CD4-positive, CD25-positive, alpha-beta regulatory T cell (primary cell): ENCODE measurements at regions not wholly inside any gene's neighbourhood (a gene's known extent, or its start where the extent isn't known, plus 50 kb on each side); places are given as distances from the start of the nearest gene placed in this dataset.

ENCODE experiments used
- ATAC-seq, 2 donors: fragments of 150-1000 bp; cut with Tn5 transposase; one replicate each; pipeline ENCODE4 v1.10.0; 2021; ENCODE audit warnings: low read depth in 2 of 2, moderate number of reproducible peaks in 2 of 2, moderate library complexity in 1 of 2
- DNase-seq, 3 donors: peaks; one replicate each; pipeline versions ENCODE4 v3.0.0 to v3.0.0-alpha.2; 2012 to 2022; ENCODE audit warnings: mixed read lengths in 1 of 3
- H3K27ac ChIP-seq: one replicate; pipeline ENCODE4 v1.7.0; 2013; ENCODE audit warnings: mild to moderate bottlenecking, low read length; ENCODE audit not compliant: insufficient read depth, poor library complexity, severe bottlenecking
- H3K27me3 ChIP-seq: one replicate; pipeline ENCODE4 v1.7.0; 2013; ENCODE audit warnings: low read length; ENCODE audit not compliant: control insufficient read depth, insufficient read depth
- H3K36me3 ChIP-seq: one replicate; pipeline ENCODE4 v1.7.0; 2013; ENCODE audit warnings: mild to moderate bottlenecking, low read length, moderate library complexity; ENCODE audit not compliant: control insufficient read depth, insufficient read depth
- H3K4me1 ChIP-seq: 2 replicates; pipeline ENCODE4 v1.7.0; 2013; ENCODE audit warnings: mild to moderate bottlenecking, low read length; ENCODE audit not compliant: insufficient read depth, control insufficient read depth, poor library complexity, severe bottlenecking
- H3K4me3 ChIP-seq: one replicate; pipeline ENCODE4 v1.7.0; 2013; ENCODE audit warnings: low read depth, mild to moderate bottlenecking, low read length, moderate library complexity
- H3K9me3 ChIP-seq, 2 experiments: 1 replicate in 1 of 2; 2 replicates in 1 of 2; pipeline ENCODE4 v1.7.0; 2013; ENCODE audit warnings: low read length in 2 of 2, mild to moderate bottlenecking in 1 of 2, moderate library complexity in 1 of 2; ENCODE audit not compliant: control insufficient read depth in 2 of 2
- H3K27ac Mint-ChIP-seq, 3 donors: one replicate each; pipeline ENCODE4 v1.8.0; 2020 to 2022; ENCODE audit warnings: mild to moderate bottlenecking in 3 of 3, mixed read lengths in 3 of 3, moderate library complexity in 2 of 3
- H3K27me3 Mint-ChIP-seq: one replicate; pipeline ENCODE4 v1.8.0; 2022; ENCODE audit warnings: mild to moderate bottlenecking, mixed read lengths
- H3K36me3 Mint-ChIP-seq: one replicate; pipeline ENCODE4 v1.8.0; 2020; ENCODE audit warnings: mixed read lengths
- H3K4me1 Mint-ChIP-seq, 4 donors: one replicate each; pipeline ENCODE4 v1.8.0; 2020 to 2022; ENCODE audit warnings: mixed read lengths in 4 of 4, mild to moderate bottlenecking in 1 of 4
- H3K4me3 Mint-ChIP-seq, 4 donors: one replicate each; pipeline ENCODE4 v1.8.0; 2020 to 2022; ENCODE audit warnings: mild to moderate bottlenecking in 4 of 4, mixed read lengths in 4 of 4, moderate library complexity in 3 of 4
- H3K9me3 Mint-ChIP-seq, 7 donors: one replicate each; pipeline ENCODE4 v1.8.0; 2020 to 2022; ENCODE audit warnings: mixed read lengths in 7 of 7, mild to moderate bottlenecking in 3 of 7, moderate library complexity in 2 of 7

DNA sequence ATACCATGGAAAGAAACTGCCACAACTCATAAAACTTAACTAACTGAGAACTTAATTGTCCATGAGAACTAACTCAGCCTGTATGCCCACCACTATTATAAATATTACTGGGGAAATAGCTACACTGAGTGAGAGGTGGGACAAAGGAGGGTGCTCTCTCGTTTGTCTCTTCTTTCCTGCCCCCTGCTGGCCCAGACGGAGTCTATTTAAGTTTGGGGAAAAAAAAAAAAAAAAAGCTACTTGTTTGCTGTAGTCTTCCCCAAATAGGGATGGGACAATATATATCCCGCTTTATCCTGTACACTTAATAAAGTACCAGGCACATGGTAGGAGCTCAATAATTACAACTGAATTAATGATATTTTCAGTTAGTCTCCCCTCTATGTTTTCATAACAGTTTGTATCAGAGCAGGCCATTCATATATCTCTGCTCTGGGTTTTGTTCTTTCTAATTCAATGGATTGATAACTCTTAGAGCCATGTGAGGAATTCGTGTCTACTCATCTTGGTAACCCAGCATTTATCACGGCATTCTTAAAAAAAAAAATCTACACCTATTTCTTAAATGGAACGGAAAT is 647.6 kb upstream of the PKDCC start:
- ATAC-seq (no peak), DNase-seq (peak in 1 of 3 donors; percentile 16)
- peaks cover 0 to 9% (median 5%) of the 10 kb centered on the region in 7 donors for H3K9me3 Mint-ChIP-seq
- H3K9me3 ChIP-seq = no peaks in the 10 kb centered on the region
- H3K36me3 ChIP-seq = no peaks in the 10 kb centered on the region
- no peak overlapping the region for H3K27ac ChIP-seq
- no peaks in the 10 kb centered on the region for H3K4me1 ChIP-seq
- H3K27ac Mint-ChIP-seq = no peak overlapping the region
- H3K27me3 Mint-ChIP-seq = no peaks in the 10 kb centered on the region
- H3K36me3 Mint-ChIP-seq = no peaks in the 10 kb centered on the region
- no peak overlapping the region for H3K4me3 Mint-ChIP-seq
- H3K4me3 ChIP-seq = no peak overlapping the region
- H3K27me3 ChIP-seq = no peaks in the 10 kb centered on the region
- no peaks in the 10 kb centered on the region for H3K4me1 Mint-ChIP-seq

DNA sequence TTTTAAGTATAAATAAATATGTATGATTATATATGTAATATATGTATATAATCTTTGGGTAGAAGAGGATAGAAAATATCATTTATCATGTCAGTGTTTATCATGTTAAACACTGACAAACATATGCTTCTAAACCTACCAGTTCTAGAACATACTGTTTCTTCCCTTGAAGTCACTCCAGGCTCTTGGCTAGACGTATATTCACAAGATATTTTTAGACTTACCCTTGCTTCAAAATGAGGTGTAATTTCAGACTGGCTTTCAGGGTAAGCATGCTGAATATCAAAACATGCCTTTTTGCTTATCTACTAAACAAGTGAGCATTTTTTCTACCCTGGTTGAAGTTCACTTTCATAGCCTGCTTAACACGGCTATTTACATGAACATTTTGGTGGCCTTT is 642.4 kb upstream of the PKDCC start:
- no peaks in the 10 kb centered on the region for H3K27me3 Mint-ChIP-seq
- H3K4me1 ChIP-seq = no peaks in the 10 kb centered on the region
- no peaks in the 10 kb centered on the region for H3K4me1 Mint-ChIP-seq
- H3K9me3 Mint-ChIP-seq = peaks cover 0 to 2% (median 0%) of the 10 kb centered on the region in 7 donors
- H3K4me3 ChIP-seq = no peak overlapping the region
- no peaks in the 10 kb centered on the region for H3K36me3 ChIP-seq
- H3K36me3 Mint-ChIP-seq = no peaks in the 10 kb centered on the region
- H3K9me3 ChIP-seq = no peaks in the 10 kb centered on the region
- no peaks in the 10 kb centered on the region for H3K27me3 ChIP-seq
- H3K27ac ChIP-seq = no peak overlapping the region
- ATAC-seq (no peak), DNase-seq (no peak)
- H3K27ac Mint-ChIP-seq = no peak overlapping the region
- H3K4me3 Mint-ChIP-seq = no peak overlapping the region

DNA sequence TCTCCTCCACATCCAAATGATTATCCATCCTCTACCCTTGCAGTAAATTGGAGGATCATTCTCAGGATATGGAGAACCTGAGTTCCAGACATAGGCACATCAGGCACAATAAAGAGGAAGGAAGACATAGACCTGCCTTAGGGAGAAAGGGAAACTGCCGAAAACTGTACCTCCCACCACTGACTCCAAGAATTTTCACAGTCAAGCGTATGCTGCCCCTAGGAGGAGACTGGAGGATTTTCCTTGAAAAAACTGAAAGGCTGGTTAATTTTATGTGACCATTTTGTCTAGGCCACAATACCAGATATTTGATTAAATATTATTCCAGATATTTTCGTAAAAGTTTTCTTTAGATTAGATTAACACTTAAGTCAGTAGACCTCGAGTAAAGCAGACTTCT is 638.5 kb upstream of the PKDCC start:
- Mint-ChIP-seq H3K4me3 (no peak overlapping the region), H3K36me3 (no peaks in the 10 kb centered on the region), H3K4me1 (peaks cover 0 to 4% (median 0%) of the 10 kb centered on the region in 4 donors), H3K9me3 (peaks cover 0 to 2% (median 0%) of the 10 kb centered on the region in 7 donors), H3K27ac (no peak overlapping the region), H3K27me3 (no peaks in the 10 kb centered on the region)
- no peaks in the 10 kb centered on the region for H3K36me3 ChIP-seq
- no peak overlapping the region for H3K27ac ChIP-seq
- no peak overlapping the region for H3K4me3 ChIP-seq
- H3K27me3 ChIP-seq = no peaks in the 10 kb centered on the region
- H3K9me3 ChIP-seq = no peaks in the 10 kb centered on the region
- DNase-seq = no peak
- H3K4me1 ChIP-seq = no peaks in the 10 kb centered on the region
- ATAC-seq = no peak

DNA sequence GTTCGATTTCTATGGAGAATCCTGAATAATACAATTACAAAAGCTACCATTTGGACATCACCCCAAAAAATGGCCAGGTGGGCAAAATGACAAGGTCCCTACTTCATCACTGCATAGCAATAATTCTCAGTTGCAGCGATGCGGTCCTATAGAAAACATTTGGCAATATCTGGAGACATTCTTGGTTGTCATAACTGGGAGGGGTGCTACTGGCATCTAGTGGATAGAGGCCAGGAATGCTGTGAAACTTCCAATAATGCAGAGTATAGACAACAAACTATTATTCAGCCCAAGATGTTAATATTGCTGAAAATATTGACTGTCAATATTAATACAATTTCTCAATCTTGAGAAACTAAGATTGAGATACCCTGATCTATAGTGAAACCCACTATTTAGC is 637.8 kb upstream of the PKDCC start:
- Histone ChIP-seq H3K27me3 (no peaks in the 10 kb centered on the region), H3K4me1 (no peaks in the 10 kb centered on the region), H3K4me3 (no peak overlapping the region), H3K36me3 (no peaks in the 10 kb centered on the region), H3K9me3 (no peaks in the 10 kb centered on the region), H3K27ac (no peak overlapping the region)
- Mint-ChIP-seq H3K27me3 (no peaks in the 10 kb centered on the region), H3K4me1 (peaks cover 0 to 4% (median 0%) of the 10 kb centered on the region in 4 donors), H3K9me3 (peaks cover 0 to 4% (median 0%) of the 10 kb centered on the region in 7 donors), H3K36me3 (no peaks in the 10 kb centered on the region), H3K27ac (no peak overlapping the region), H3K4me3 (no peak overlapping the region)
- DNase-seq (no peak), ATAC-seq (no peak)

DNA sequence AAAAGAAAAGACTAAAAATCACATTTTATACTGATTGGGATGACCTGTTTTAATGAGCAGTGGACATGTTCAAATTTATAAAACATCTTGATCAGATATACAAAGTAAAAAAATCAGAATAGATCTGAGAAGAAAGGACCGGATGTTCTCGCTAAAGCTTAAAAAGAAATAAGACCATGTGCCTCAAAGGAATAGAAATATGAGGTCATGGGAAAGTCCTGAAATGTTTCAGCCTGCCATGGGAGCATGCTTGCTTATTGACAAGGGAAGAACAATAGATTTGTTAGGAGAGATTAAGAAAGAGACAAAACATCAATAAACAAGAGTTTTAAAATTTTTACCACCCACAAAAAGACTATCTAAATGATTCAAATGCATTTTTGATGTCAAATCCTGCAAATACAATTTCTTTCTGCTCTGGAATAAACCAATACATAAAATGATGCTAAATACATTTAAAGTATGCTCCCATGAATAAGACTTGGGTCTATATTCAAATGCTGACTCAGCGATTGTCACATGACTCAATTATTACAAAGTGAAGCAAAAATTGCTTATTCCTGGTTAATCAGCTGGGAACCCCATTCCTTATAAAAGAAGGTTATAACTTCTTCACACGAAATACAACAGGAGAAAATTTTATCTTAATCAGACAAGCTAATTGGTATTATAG is 633.9 kb upstream of the PKDCC start:
- no peak overlapping the region for H3K27ac ChIP-seq
- H3K27me3 ChIP-seq = no peaks in the 10 kb centered on the region
- ATAC-seq = no peak
- H3K27me3 Mint-ChIP-seq = no peaks in the 10 kb centered on the region
- H3K4me3 Mint-ChIP-seq = no peak overlapping the region
- no peaks in the 10 kb centered on the region for H3K36me3 ChIP-seq
- peaks cover 0 to 4% (median 0%) of the 10 kb centered on the region in 4 donors for H3K4me1 Mint-ChIP-seq
- H3K36me3 Mint-ChIP-seq = no peaks in the 10 kb centered on the region
- DNase-seq = no peak
- H3K27ac Mint-ChIP-seq = no peak overlapping the region
- no peaks in the 10 kb centered on the region for H3K9me3 ChIP-seq
- H3K4me1 ChIP-seq = no peaks in the 10 kb centered on the region
- no peak overlapping the region for H3K4me3 ChIP-seq
- peaks cover 0 to 4% (median 0%) of the 10 kb centered on the region in 7 donors for H3K9me3 Mint-ChIP-seq

DNA sequence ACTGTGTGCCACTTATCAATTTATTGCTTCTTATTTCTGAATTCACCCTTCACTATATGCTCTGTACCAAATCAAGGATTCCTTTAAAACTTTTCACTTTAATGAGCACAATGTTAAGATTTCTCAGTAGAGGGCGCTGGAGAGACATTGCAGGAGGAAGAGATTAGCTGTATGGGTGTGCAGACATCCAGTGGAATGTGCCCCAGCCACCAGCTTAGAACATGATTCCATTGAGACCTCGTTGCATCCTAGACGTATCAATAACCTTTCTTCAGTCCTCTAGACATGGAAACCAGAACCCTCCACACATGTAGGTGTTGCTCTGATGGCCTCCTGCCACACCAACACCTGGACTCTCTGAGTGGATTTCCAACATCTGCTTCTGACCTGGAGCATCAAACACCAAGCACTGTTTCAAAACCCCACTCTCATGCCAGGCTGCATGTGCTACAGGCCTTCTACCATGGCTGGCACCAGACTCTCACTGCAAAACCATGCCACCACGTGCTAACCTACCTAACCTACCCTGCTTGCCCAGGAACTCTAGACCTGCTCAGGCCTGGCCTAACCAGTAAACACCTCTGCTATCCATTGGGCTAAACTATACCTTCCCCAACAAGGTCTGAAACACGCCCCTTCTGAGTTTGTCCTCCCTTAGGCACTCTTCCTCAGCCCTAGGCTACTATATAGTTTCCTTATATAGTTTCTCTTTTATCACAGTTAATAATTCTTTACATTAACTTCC is 633.2 kb upstream of the PKDCC start:
- no peak overlapping the region for H3K4me3 Mint-ChIP-seq
- no peak overlapping the region for H3K4me3 ChIP-seq
- no peaks in the 10 kb centered on the region for H3K27me3 Mint-ChIP-seq
- no peaks in the 10 kb centered on the region for H3K36me3 ChIP-seq
- no peak for ATAC-seq
- H3K36me3 Mint-ChIP-seq = no peaks in the 10 kb centered on the region
- peaks cover 0 to 2% (median 0%) of the 10 kb centered on the region in 7 donors for H3K9me3 Mint-ChIP-seq
- no peak overlapping the region for H3K27ac Mint-ChIP-seq
- H3K27me3 ChIP-seq = no peaks in the 10 kb centered on the region
- peak in 1 of 3 donors; percentile 42 for DNase-seq
- peaks cover 0 to 4% (median 0%) of the 10 kb centered on the region in 4 donors for H3K4me1 Mint-ChIP-seq
- H3K9me3 ChIP-seq = no peaks in the 10 kb centered on the region
- no peak overlapping the region for H3K27ac ChIP-seq
- no peaks in the 10 kb centered on the region for H3K4me1 ChIP-seq

DNA sequence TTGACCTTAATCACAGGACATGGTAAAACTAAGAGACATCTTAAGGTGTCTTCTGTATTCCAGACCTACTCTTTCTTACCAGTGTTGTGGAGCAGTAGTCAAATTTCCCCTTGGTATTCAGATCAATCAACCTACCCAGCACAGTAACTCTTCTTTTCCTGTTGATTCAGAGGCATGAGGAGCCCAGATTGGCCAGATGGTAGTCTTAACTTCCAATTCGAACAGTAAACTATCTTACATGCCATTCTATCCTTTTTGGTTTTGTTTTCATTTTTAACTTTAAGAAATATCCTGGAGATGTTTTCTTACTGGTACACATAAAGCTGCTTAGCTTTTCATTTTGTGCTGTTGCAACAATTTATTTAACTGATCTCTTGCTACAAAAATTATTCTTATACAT is 630.3 kb upstream of the PKDCC start:
- Histone ChIP-seq H3K36me3 (no peaks in the 10 kb centered on the region), H3K9me3 (no peaks in the 10 kb centered on the region), H3K27me3 (no peaks in the 10 kb centered on the region), H3K4me1 (no peaks in the 10 kb centered on the region), H3K27ac (no peak overlapping the region), H3K4me3 (no peak overlapping the region)
- ATAC-seq = no peak
- DNase-seq = no peak
- H3K27ac Mint-ChIP-seq = no peak overlapping the region
- H3K36me3 Mint-ChIP-seq = no peaks in the 10 kb centered on the region
- no peaks in the 10 kb centered on the region for H3K4me1 Mint-ChIP-seq
- H3K27me3 Mint-ChIP-seq = no peaks in the 10 kb centered on the region
- H3K9me3 Mint-ChIP-seq = peaks cover 0 to 2% (median 0%) of the 10 kb centered on the region in 7 donors
- H3K4me3 Mint-ChIP-seq = no peak overlapping the region
